A673 (cell line): ENCODE measurements at regions not wholly inside any gene's neighbourhood (a gene's known extent, or its start where the extent isn't known, plus 50 kb on each side); places are given as distances from the start of the nearest gene placed in this dataset.

ENCODE experiments used
- CTCF ChIP-seq: fragments of 300-800, 200-600 bp; sonication (generic); conservative IDR thresholded peaks from 2 replicates; pipeline ENCODE4 v1.5.1; 2017; ENCODE audit warnings: low read depth, mild to moderate bottlenecking, antibody characterized with exemption, low read length, moderate library complexity, mixed read lengths
- EZH2 ChIP-seq: fragments of 200-600 bp; sonication (generic); IDR thresholded peaks from 2 replicates; pipeline ENCODE4 v1.6.1; 2017; ENCODE audit warnings: borderline replicate concordance, low read depth, mild to moderate bottlenecking, mixed read lengths, antibody characterized with exemption, low read length; ENCODE audit not compliant: poor library complexity, severe bottlenecking

DNA sequence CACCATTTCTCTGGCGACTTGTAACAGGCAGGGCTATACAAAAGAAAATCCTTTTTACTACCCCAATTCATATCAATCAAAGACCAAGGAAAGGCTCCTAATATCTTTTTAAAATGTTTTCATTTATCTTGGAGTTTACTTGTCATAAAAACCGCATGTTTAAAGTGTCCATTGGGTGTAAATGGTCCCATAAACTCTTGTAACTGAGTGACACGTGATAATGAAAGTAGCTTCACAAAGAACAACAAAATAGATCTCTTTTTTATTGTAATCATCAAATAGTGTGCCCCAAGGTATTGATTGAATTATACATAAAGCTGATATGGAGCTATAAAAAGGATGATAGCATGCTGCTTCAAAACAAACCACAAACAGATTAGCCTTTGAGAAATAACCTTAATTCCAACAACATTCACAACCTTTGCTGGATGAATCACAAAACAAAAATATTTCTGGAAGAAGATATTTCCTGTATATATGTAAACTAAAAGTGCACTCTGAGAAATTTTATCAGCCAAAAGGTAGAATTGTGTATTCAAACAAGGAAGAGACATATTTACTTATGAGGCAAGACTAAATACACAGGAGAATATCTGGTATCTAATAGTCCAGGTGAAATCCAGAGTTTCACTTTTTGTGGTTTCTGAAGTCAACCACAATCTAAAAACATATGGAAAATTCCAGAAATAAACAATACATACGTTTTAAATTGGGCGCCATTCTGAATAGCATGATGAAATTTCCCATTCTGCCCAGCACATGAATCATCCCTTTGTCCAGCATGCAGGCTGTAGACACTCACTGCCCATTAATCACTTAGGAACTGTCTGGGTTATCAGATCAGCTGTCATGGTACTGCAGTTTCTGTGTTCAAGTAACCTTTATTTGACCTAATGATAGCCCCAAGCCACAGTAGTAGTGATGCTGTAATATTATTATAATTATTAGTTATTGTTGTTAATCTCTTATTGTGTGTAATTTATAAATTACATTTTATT is 237.5 kb downstream of the PIK3C3 start:
- no peak for TF ChIP-seq EZH2
- no peak for TF ChIP-seq CTCF
